Neural cell (in vitro differentiated cells): ENCODE measurements at regions not wholly inside any gene's neighbourhood (a gene's known extent, or its start where the extent isn't known, plus 50 kb on each side); places are given as distances from the start of the nearest gene placed in this dataset.

ENCODE experiments used
- CTCF ChIP-seq: fragments of 450-650 bp; IDR thresholded peaks from 2 replicates; pipeline ENCODE4 v1.5.1; 2014; ENCODE audit warnings: antibody characterized with exemption, mild to moderate bottlenecking, moderate library complexity; ENCODE audit not compliant: poor library complexity, severe bottlenecking
- EP300 ChIP-seq: fragments of 450-650 bp; conservative IDR thresholded peaks from 2 replicates; pipeline ENCODE4 v1.6.1; 2014; ENCODE audit warnings: antibody characterized with exemption, mild to moderate bottlenecking, moderate library complexity; ENCODE audit not compliant: poor library complexity, severe bottlenecking
- EZH2 ChIP-seq: fragments of 200-600, 300-800 bp; shearing (Covaris generic), sonication (generic); IDR thresholded peaks from 2 replicates; pipeline ENCODE4 v1.6.1; 2014; ENCODE audit warnings: antibody characterized with exemption, low read length, borderline replicate concordance, mild to moderate bottlenecking; ENCODE audit not compliant: insufficient read depth, poor library complexity, severe bottlenecking
- MXI1 ChIP-seq: fragments of 450-650 bp; conservative IDR thresholded peaks from 2 replicates; pipeline ENCODE4 v1.6.1; 2014; ENCODE audit warnings: antibody characterized with exemption, mild to moderate bottlenecking; ENCODE audit not compliant: poor library complexity, severe bottlenecking
- POLR2AphosphoS5 ChIP-seq: IDR thresholded peaks from 2 replicates; pipeline ENCODE4 v1.6.1; 2012
- SMC3 ChIP-seq: fragments of 450-650 bp; conservative IDR thresholded peaks from 2 replicates; pipeline ENCODE4 v1.6.1; 2014; ENCODE audit warnings: antibody characterized with exemption, mild to moderate bottlenecking, moderate library complexity; ENCODE audit not compliant: poor library complexity
- TAF1 ChIP-seq: IDR thresholded peaks from 2 replicates; pipeline ENCODE4 v1.6.1; 2012; ENCODE audit warnings: low read depth

GRCh38 chr10:31187182-31187581 lies 131.8 kb upstream of the ZEB1 start:
- TF ChIP-seq CTCF (no peak), EZH2 (no peak), TAF1 (no peak), SMC3 (no peak), EP300 (no peak), POLR2AphosphoS5 (no peak), MXI1 (no peak)
